GM18868 (cell line): ENCODE measurements at regions not wholly inside any gene's neighbourhood (a gene's known extent, or its start where the extent isn't known, plus 50 kb on each side); places are given as distances from the start of the nearest gene placed in this dataset.
"Not testable (repeated sequence)": the region's sequence is repeated elsewhere in the genome, so short reads cannot be mapped to it uniquely, and the experiment has no call there.

Experiments
- ATAC-seq: cut with Tn5 transposase; IDR thresholded peaks from one replicate; pipeline ENCODE4 v1.9.1; 2021; ENCODE audit warnings: mild to moderate bottlenecking, moderate library complexity; ENCODE audit not compliant: unreplicated experiment

GRCh38 chr6:56720882-56721281 lies 78.2 kb upstream of the DST start:
- ATAC-seq: no peak

DNA sequence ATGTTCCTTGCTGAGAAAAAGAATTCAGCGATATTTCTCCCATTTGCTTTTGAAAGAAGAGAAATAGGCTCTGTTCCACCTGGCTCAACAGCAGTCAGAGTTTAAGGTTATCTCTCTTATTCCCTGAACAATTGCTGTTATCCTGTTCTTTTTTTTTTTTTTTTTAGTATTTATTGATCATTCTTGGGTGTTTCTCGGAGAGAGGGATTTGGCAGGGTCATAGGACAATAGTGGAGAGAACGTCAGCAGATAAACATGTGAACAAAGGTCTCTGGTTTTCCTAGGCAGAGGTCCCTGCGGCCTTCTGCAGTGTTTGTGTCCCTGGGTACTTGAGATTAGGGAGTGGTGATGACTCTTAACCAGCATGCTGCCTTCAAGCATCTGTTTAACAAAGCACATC lies 77.5 kb upstream of the DST start:
- ATAC-seq: not testable (repeated sequence)

DNA sequence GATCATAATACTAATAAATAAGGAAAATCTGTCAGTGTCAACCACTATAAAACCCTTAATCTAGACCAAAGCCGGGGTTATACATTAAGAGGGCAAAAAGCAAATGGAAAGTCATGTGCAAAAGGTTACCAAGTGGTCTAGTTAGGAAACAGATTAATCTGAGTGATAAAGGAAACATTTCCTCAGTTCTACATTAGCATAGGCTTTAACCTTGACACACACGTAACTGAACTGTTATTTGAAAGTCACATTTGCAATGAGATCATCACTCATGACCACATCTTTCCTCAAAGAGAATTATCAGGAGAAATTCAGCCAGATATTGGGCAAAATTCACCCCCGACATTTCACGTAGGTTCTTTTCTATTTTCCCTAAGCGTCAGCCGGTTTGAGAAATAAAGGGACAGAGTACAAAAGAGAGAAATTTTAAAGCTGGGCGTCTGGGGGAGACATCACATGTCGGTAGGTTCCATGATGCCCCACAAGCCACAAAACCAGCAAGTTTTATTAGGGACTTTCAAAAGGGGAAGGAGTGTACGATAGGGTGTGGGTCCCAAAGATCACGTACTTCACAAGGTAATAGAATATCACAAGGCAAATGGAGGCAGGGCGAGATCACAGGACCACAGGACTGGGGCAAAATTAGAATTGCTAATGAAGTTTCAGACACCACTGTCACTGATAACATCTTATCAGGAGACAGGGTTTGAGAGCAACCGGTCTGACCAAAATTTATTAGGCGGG lies 76.8 kb upstream of the DST start:
- not testable (repeated sequence) for ATAC-seq

- ATAC-seq: no peak
These were observed 75.5 kb upstream of the DST start for GRCh38 chr6:56718236-56718635.

- no peak for ATAC-seq
These were observed 73.5 kb upstream of the DST start for GRCh38 chr6:56716229-56716628.

GRCh38 chr6:56715741-56716140 lies 73.1 kb upstream of the DST start:
- ATAC-seq: no peak

DNA sequence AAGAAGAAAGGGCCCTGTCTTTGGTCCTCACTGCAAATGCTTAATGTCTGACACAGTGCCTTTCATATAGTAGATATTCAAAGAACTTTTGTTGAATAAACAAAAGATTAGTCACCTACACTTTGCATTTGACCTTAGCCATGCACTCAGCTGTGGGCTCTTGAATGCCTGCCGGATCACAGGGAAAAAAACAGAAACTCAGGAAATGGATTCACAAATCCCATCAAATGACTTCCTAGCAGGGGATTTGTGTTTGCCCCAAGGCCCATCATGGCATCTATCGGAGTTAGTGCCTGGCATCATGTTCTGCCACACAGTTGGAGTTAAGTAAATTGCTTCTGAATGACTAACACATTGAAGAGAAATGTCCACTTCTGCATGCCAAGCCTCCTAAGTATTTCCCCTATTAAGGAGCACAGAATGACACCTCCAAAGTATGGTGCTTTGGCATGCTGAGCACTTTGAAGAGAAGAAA lies 72.3 kb upstream of the DST start:
- ATAC-seq: no peak

DNA sequence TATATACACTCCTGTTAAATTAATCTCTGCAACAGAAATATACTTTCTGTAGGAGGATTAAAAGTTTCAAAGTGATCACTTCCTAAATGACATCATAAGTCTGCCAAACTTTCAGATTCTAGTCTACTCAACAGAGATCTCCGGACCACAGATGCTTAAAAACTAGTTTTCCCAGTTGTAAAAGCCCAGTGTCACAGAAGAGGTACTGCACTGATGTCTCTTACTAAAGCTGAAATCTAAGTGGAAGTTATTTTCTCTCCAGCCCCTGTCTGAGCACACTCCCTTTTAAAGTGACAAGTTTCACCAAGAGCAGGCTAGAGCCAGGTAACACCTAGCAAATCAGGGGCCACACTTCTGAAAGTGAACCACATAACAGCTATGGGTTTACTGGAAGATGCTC lies 71.6 kb upstream of the DST start:
- peak; percentile 66 for ATAC-seq

- ATAC-seq: no peak
These were observed 70.6 kb upstream of the DST start for GRCh38 chr6:56713254-56713672.

DNA sequence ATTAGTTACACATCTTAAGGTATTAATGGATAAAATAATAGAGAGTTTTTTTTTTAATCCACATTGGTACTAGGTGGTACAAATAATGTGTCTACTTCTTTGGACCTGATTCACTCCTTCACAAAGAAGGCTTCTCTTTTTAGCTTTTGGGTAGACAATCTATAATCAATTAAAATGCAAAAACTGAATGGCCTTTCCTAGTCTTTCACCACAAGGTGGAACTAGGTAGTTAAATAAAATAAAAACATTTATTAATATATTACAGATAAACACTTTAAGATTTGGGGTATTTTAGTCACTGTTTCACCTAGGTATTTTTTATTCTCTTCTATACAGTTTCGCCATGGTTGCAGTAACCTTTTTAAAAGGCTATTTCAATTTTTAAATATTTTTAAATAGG lies 68.3 kb upstream of the DST start:
- ATAC-seq: no peak

GRCh38 chr6:56709650-56710049 lies 67.0 kb upstream of the DST start:
- ATAC-seq: no peak

- ATAC-seq: no peak
These were observed 66.3 kb upstream of the DST start for GRCh38 chr6:56708810-56709597.

DNA sequence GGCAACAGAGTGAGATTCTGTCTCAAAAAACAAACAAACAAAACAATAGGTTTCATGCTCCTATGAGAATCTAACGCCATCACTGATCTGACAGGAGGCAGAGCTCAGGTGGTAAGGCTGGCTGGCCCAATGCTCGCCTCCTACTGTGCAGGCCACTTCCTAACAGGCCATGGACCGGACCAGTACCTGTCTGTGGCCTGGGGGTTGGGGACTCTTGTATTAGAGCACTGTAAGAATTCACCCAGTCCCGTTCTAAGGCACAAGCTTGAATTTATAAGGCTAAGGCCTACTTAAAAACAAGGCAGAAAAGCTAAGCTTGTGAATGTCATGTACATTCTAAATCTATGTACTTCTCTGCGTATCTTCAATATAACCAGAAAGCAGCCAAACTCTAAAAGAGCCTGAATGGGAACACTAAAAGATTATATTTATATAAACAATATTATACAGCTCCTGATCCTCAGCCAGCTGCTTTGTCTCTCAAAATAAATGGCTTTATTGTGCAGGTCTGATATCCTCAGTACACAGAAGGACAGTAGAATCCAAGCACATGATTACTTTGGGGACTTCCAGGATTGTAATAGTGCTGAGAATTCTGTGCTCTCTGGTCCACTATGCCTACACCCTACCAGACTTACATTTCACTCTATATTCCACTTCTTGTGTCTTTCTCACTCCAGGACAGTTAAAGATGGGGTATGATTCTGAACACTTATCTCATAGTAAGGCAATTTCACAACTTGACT lies 64.5 kb upstream of the DST start:
- ATAC-seq: no peak

- ATAC-seq: no peak
These were observed 56.5 kb upstream of the DST start for GRCh38 chr6:56699066-56699654.

- no peak for ATAC-seq
These were observed 53.0 kb upstream of the DST start for GRCh38 chr6:56695702-56696101.

- ATAC-seq: no peak
These were observed 51.3 kb upstream of the DST start for GRCh38 chr6:56694002-56694401.

DNA sequence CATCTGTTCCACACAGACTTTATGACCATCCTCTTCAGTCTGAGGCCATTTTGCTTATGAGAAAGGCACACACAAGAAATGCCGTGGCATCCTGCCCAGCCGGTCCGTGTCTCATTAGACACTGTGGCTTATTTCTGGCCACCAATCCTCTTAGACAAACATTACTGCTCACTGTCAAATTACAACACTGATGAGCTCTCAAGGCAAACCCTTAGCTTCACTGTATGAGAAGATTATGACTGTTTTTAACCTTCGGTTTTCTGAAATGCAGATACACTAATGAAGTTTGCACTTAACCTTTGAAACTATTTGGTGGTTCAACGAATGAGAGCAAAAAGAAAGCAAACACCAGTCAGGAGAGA lies 50.5 kb upstream of the DST start:
- no peak for ATAC-seq

DNA sequence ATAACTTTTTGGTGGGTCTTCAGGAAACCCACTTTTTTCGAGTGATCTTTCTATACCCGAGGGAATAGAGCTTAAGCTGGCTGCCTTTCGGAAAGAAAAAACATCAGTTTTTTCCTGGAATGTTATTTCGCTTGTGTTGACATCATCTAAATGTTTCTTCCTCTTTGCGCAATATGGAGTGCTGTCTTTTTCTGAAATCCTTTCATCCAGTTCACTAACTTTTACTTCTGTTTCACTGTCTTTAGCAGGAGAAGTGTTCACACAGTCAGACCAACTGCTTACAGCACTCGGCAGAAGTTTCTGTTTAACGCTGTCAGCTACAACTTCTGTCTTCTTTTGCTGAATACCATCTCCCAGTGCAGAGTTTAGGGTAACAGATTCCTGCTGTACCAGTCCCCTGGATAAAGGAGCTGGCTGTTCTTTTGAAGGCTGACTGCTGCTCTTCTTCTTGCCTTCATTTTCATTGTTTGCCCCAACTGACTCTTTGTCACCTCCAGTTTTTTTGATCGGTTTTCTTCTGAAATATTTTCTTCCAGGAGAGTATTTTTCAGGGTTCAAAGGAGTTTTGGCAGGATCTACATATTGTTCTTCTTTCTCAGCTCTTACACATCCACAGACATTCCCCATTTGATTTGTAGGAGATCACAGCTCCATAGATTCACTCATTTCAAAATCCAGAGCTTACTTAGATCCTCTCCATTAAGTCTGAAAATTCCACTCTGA lies 50.0 kb upstream of the DST start:
- ATAC-seq: no peak
